ENCODE measurements at regions not wholly inside any gene's neighbourhood (a gene's known extent, or its start where the extent isn't known, plus 50 kb on each side); places are given as distances from the start of the nearest gene placed in this dataset.

DNA sequence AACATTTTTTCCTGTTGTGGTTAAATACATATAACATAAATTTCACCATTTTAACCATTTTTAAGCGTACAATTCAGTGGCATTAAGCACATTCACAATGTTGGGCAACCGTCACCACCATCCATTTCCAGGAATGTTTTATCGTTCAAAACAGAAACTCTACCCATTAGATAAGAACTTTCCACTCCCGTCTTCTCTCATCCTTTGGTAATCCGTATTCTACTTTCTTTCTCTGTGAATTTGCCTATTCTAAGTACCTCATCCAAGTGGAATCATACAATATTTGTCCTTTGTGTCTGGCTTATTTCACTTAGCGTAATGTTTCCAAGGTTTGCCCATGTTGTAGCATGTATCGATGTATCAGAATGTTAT, 336.0 kb downstream of the RRAGC start (continued):
- TF ChIP-seq, protein P1, sequence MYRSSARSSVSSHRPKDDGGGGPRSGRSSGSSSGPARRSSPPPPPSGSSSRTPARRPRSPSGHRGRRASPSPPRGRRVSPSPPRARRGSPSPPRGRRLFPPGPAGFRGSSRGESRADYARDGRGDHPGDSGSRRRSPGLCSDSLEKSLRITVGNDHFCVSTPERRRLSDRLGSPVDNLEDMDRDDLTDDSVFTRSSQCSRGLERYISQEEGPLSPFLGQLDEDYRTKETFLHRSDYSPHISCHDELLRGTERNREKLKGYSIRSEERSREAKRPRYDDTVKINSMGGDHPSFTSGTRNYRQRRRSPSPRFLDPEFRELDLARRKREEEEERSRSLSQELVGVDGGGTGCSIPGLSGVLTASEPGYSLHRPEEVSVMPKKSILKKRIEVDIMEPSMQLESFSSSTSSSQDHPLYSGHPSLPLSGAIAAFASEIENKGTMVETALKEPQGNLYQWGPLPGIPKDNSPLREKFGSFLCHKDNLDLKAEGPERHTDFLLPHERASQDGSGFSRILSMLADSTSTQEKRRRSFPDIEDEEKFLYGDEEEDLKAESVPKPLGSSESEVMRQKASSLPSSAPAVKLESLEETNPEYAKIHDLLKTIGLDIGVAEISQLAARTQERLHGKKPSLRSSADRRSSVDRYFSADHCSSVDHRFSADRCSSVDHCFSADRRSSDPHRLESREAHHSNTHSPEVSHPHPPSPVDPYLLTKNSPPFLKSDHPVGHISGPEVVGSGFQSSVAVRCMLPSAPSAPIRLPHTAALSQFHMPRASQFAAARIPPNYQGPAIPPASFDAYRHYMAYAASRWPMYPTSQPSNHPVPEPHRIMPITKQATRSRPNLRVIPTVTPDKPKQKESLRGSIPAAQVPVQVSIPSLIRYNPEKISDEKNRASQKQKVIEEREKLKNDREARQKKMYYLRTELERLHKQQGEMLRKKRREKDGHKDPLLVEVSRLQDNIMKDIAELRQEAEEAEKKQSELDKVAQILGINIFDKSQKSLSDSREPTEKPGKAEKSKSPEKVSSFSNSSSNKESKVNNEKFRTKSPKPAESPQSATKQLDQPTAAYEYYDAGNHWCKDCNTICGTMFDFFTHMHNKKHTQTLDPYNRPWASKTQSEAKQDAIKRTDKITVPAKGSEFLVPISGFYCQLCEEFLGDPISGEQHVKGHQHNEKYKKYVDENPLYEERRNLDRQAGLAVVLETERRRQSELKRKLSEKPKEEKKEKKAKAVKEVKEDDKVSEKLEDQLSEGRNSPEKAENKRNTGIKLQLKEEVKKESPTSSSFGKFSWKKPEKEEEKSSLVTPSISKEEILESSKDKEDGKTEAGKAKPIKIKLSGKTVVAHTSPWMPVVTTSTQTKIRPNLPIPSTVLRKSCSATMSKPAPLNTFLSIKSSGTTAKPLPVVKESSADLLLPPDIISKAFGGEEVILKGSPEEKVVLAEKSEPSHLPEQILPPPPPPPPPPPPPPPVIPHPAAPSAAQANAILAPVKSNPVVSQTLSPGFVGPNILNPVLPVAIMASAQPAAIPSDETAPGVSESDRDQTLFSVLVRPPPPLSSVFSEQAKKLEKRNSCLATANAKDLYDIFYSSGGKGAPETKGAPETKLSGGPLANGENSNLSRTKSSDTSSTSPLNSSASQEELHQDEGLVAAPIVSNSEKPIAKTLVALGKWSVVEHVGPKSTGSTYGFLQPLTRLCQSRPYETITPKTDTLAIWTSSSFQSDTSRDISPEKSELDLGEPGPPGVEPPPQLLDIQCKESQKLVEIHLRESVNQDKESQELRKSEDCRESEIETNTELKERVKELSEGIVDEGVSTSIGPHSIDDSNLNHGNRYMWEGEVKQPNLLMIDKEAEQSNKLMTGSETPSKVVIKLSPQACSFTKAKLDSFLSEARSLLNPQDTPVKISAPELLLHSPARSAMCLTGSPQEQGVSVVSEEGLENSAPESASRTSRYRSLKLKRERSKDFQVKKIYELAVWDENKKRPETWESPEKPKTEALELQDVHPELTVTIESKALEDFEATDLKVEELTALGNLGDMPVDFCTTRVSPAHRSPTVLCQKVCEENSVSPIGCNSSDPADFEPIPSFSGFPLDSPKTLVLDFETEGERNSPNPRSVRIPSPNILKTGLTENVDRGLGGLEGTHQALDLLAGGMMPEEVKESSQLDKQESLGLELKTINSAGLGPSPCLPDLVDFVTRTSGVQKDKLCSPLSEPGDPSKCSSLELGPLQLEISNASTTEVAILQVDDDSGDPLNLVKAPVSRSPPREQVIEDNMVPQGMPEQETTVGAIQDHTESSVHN (IDR thresholded peaks at IDR 0.05; ENCODE audit: borderline replicate concordance in 1 of 2, low read depth in 1 of 2), result peak in 1 of 2 experiments; percentile 82; a peak in 1 of 4 replicates
- TF ChIP-seq, protein P2, sequence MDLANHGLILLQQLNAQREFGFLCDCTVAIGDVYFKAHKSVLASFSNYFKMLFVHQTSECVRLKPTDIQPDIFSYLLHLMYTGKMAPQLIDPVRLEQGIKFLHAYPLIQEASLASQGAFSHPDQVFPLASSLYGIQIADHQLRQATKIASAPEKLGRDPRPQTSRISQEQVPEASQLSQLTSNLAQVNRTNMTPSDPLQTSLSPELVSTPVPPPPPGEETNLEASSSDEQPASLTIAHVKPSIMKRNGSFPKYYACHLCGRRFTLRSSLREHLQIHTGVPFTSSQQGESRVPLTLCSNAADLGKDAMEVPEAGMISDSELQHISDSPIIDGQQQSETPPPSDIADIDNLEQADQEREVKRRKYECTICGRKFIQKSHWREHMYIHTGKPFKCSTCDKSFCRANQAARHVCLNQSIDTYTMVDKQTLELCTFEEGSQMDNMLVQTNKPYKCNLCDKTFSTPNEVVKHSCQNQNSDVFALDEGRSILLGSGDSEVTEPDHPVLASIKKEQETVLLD (IDR thresholded peaks at IDR 0.05), result peak; percentile 21; the same call in 1 of the 2 replicates
- TF ChIP-seq HDAC6 (IDR thresholded peaks at IDR 0.05; ENCODE audit: low read depth, low read length), result no peak
- TF ChIP-seq, protein P3, sequence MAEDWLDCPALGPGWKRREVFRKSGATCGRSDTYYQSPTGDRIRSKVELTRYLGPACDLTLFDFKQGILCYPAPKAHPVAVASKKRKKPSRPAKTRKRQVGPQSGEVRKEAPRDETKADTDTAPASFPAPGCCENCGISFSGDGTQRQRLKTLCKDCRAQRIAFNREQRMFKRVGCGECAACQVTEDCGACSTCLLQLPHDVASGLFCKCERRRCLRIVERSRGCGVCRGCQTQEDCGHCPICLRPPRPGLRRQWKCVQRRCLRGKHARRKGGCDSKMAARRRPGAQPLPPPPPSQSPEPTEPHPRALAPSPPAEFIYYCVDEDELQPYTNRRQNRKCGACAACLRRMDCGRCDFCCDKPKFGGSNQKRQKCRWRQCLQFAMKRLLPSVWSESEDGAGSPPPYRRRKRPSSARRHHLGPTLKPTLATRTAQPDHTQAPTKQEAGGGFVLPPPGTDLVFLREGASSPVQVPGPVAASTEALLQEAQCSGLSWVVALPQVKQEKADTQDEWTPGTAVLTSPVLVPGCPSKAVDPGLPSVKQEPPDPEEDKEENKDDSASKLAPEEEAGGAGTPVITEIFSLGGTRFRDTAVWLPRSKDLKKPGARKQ (CRISPR knock-in tag; IDR thresholded peaks at IDR 0.05), result no peak
- peak; percentile 91 for TF ChIP-seq LEF1 (IDR thresholded peaks at IDR 0.05)
- TF ChIP-seq ZNF384 (IDR thresholded peaks at IDR 0.05; ENCODE audit: low read depth, low read length), result no peak
- TF ChIP-seq ZBTB8A (IDR thresholded peaks at IDR 0.05; ENCODE audit: partially characterized antibody), result no peak
- TF ChIP-seq, protein P4, sequence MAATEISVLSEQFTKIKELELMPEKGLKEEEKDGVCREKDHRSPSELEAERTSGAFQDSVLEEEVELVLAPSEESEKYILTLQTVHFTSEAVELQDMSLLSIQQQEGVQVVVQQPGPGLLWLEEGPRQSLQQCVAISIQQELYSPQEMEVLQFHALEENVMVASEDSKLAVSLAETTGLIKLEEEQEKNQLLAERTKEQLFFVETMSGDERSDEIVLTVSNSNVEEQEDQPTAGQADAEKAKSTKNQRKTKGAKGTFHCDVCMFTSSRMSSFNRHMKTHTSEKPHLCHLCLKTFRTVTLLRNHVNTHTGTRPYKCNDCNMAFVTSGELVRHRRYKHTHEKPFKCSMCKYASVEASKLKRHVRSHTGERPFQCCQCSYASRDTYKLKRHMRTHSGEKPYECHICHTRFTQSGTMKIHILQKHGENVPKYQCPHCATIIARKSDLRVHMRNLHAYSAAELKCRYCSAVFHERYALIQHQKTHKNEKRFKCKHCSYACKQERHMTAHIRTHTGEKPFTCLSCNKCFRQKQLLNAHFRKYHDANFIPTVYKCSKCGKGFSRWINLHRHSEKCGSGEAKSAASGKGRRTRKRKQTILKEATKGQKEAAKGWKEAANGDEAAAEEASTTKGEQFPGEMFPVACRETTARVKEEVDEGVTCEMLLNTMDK (IDR thresholded peaks at IDR 0.05; ENCODE audit: borderline replicate concordance, insufficient read depth, low read depth, low read length, poor library complexity, severe bottlenecking), result no peak
- peak; percentile 33; the same call in 1 of the 2 replicates for TF ChIP-seq CEBPG (CRISPR knock-in tag; IDR thresholded peaks at IDR 0.05)
- TF ChIP-seq CEBPG (tag; conservative IDR thresholded peaks at IDR 0.05 in 1 of 2, IDR thresholded peaks at IDR 0.05 in 1 of 2), result peak; percentile 90 to 96
- TF ChIP-seq, protein P5, sequence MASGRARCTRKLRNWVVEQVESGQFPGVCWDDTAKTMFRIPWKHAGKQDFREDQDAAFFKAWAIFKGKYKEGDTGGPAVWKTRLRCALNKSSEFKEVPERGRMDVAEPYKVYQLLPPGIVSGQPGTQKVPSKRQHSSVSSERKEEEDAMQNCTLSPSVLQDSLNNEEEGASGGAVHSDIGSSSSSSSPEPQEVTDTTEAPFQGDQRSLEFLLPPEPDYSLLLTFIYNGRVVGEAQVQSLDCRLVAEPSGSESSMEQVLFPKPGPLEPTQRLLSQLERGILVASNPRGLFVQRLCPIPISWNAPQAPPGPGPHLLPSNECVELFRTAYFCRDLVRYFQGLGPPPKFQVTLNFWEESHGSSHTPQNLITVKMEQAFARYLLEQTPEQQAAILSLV (tag; IDR thresholded peaks at IDR 0.05), result 0 out of 2 replicates have a peak, but pooled peaks have one; percentile 14
- TF ChIP-seq ZNF551 (CRISPR knock-in tag; IDR thresholded peaks at IDR 0.05), result no peak
- TF ChIP-seq TRIM24 (IDR thresholded peaks at IDR 0.05), result peak; percentile 72 to 76; a peak in 3 of 4 replicates

Measured in K562 (cell line).